NCI-H510A treated with DMSO at 0.1 percent for 48 hours (cell line): ENCODE measurements at regions not wholly inside any gene's neighbourhood (a gene's known extent, or its start where the extent isn't known, plus 50 kb on each side); places are given as distances from the start of the nearest gene placed in this dataset.

Experiments used
- DNase-seq: peaks from one replicate; lab custom pipeline; 2025; lab: John Stamatoyannopoulos, UW

GRCh38 chr12:107402041-107403022, 283.3 kb upstream of the PWP1 start:
- DNase-seq, result peak; percentile 68

- DNase-seq, result peak; percentile 18
Observed at GRCh38 chr12:107404981-107405380, 280.6 kb upstream of the PWP1 start.

DNA sequence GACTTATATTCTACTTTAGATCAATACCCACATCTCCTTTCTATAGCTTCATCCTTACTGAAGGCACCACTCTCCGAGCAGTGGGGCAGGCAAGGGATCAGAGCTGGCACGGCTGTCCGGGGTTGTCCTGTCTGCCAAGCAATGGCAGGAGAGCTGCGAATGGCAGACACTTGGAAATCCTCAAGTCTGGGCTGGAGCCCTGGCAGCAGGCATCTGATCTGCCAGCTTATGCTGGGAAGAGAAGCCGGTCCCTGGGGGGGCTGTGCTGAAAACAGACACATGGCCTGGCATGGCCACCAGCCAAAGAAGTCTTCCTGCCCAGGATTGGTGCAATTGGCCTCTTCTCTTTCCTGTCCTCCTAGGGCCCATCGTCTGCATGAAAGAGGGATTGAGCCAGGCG, 280.2 kb upstream of the PWP1 start:
- DNase-seq, result no peak

DNA sequence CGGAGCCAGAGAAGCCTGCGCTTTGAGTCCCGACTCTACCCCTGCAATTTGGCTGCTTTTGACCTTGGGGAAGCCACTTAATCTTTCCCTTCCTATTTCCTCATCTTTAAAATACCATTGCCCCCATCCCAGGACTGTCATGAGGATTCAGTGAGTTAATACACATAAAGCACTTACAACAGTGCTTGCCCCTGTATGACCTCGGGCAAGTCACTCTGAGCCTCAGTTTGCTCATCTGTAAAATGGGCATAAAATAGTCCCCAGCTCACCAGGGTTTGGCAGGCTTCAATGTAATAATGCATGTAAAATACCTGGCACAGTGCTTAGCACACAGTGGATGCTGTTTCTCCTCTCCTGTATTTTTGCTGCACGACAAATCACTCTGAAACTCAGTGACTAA, 278.7 kb upstream of the PWP1 start:
- DNase-seq, result no peak

DNA sequence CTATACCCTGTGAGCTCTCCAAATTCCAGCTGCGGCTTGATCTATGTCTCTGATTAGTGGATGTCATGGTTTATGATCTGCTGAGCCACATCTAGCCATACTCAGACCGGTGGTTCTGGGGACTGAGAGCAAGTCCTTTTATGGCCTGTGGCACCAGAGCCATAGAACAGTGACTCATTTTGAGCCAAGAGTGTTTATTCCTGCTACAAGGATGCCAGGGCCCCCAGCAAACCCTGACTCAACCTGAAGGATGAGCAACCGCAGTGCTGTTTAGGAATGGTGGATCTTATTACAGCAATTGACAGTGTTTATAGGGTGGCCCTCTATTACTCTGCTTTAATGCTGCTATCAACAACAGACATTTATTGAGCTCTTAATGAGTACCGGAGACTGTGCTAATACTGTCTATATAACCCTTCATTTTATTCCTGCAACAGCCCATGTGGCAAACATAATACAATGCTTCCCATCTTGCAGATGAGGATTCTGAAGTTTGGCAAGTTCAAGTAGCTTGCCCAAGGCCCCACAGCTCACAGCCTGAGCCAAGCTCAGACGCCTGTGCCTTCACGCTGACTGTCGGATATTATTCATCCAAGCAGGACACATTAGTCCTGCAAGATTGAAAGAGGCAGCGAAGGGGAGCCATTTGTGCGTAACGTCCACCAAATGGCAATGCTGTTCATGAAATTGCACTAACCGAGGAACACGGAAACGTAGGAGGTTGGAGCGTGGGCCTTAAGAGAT, 273.6 kb upstream of the PWP1 start:
- DNase-seq, result no peak

DNA sequence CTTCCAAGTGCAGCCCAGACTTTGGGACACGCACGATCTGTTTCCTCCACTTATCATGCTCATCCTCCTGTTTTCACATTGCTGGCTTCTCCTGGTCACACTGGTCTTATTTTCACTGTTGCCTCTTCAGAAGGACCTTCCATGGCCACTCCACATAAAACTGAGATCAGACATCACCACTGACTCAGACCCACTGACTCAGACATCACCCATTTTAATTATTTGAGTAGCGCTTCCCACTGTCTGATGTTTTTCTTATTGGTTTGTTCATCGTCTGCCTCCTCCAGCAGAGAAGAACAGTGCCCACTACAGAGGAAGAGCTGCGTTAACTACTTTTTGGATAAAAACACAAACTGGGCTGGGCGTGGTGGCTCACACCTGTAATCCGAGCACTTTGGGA, 270.5 kb upstream of the PWP1 start:
- no peak for DNase-seq

DNA sequence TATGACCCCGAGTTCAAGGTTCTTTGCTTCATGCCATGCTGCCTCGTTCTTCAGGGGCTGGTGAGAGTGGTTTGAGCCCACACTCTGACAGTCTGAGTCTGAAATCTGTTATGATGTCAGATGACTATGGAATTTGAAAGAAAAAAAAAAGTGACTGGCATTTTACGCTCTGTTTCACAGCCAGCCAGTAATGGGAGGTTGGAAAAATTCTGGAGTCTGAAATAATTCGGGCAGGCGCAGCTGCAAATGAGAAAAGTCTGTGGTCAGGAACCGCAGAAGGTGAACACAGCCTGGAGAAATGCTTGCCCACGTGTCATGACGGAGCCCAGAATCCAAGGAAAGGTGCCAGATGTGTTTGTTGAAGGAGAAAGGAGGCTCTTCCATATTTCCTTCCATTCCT, 269.8 kb upstream of the PWP1 start:
- no peak for DNase-seq

DNA sequence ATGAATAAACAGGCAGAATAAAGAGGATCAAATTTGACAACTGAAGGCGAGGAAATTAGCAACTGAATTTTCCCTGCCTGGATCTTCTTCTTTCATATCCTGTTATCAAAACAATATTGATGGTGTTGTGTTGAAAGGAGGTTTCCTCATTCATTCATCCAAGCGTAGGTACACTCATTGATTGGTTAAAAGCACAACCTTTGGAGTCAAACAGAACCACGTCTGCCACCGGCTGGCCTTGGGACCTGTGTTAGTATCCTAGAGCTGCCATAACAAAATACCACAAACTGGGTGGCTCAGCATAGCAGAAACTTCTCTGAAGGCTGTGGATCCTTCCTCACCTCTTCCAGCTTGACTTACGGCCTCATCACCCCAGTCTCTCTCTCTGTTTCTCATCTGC, 268.6 kb upstream of the PWP1 start:
- no peak for DNase-seq

GRCh38 chr12:107418981-107419380, 266.6 kb upstream of the PWP1 start:
- no peak for DNase-seq

DNA sequence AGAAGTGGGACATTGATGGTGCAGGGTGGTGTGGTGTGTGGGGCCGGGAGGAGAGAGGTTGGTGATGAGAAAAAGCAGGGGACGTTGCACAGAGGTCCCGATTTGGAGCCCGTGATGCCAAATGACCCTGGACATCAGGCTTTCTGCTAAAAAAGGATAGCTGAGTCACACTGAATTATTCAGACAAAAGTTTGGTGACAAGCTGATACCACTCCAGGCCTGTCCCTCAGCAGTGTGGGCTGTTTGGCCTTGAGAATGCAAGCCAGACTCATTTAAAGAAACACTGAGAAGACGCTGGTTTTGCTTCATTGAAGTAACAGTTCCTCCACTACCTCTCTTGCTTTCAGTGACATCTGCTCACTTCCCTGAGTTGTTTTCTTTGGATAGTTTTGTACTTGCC, 262.1 kb upstream of the PWP1 start:
- DNase-seq, result no peak

GRCh38 chr12:107429006-107429705, 256.4 kb upstream of the PWP1 start:
- peak; percentile 61 for DNase-seq

DNA sequence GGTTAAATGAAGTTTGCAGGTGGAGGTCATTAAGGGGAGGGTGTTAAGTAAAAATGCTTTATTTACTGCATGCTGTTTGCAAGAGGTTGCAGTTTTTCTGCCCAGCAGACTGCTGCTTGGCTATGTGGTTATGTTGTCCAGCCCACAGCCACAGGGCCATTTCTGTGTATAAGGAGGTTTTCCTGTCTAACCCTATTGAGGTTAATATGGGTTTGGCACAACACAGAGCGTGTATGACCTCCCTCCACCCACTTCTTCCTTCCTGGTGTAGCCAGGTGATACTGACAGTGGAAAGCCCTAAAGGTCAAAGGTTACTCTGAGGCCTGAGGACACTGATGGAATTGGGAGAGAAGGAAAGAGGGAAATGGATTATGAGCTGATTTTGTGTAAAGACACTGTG, 253.7 kb upstream of the PWP1 start:
- DNase-seq, result no peak

DNA sequence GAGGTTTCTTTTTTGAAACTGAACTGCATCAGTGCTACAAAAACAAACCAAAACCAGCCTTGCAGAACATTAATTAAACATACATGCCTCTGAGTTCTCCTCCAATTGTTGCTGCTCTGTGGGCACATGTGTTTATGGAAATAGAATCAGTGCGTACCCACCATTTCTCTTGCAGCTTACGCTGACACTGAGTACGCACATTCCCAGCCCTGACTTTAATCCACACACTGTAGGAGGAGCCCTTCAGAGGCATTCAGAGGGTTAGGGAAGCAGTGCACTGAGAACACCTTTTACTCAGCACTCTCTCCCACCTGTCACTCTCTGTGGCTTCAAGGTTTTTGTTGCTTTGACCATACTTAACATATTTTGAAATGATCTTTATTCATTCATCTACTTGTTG, 250.5 kb upstream of the PWP1 start:
- no peak for DNase-seq

GRCh38 chr12:107435520-107435919, 250.1 kb upstream of the PWP1 start:
- DNase-seq, result peak; percentile 2

DNA sequence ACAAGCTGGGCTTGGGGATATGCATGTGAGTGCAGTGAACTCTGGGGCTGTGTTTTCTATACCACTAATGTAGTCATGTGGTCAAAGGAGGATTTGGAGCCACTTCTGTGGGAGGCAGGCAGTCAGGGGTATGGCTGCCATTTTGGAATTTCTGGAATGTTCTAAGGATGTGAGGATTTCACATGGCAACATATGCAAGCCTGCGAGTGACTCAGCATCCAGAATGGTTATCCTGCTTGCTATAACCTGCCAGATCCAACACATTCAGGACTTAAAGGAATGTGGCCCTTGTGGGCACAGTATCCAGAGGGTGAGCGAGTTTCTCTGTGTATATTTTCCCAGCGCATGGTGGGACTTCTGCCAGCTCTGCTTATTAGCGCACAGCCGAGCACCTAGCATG, 249.2 kb upstream of the PWP1 start:
- DNase-seq, result no peak

GRCh38 chr12:107436836-107437235, 248.8 kb upstream of the PWP1 start:
- no peak for DNase-seq

- no peak for DNase-seq
Observed at GRCh38 chr12:107437954-107438353, 247.6 kb upstream of the PWP1 start.

- DNase-seq, result no peak
Observed at GRCh38 chr12:107439026-107439738, 246.4 kb upstream of the PWP1 start.

DNA sequence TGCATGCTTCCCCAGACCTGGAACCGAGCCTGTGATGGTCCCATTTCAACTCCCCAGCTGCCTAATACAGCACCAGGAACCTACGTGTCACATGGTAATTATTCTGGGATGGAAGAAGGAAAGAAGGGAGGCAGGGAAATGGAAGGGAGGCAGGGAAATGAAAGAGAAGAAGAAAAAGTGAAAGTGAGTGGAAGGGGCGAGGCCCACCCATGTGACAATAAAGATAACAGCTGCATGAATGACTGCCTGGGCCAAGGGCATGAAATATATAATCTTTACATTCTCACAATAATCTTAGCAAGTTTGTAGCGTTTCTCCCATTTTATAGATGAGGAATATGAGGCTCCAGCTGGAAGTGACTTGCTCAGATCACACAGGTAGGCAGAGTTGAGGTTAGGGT, 245.0 kb upstream of the PWP1 start:
- no peak for DNase-seq

- no peak for DNase-seq
Observed at GRCh38 chr12:107441665-107442300, 243.8 kb upstream of the PWP1 start.

- no peak for DNase-seq
Observed at GRCh38 chr12:107442326-107442987, 243.1 kb upstream of the PWP1 start.
